Dermis blood vessel endothelial cell (primary cell): ENCODE measurements at regions not wholly inside any gene's neighbourhood (a gene's known extent, or its start where the extent isn't known, plus 50 kb on each side); places are given as distances from the start of the nearest gene placed in this dataset.
A peak's percentile ranks its signal among the peaks of the same experiment; 100 is the strongest.

ENCODE experiments used
- DNase-seq: peaks from one replicate; pipeline ENCODE4 v3.0.0; 2010

DNA sequence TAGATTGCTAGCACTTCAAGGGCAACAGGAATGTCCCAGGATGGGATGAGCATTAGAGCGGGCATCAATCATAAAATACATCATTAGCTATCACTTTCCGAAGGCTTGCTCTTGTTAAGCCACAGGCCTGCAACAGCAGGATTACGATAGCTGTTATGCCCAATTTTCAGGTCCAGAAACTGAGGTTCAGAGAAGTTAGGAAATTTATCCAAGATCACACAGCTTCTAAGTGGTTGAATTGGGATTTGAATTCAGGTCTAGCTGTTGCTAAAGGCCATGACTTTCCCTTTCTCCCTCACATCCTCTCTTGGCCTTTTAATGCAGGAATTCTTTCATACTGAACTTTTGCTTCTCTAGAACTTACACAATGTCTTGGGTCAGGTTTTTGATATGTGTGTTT is 119.4 kb upstream of the ERCC6L2 start:
- DNase-seq, result no peak

DNA sequence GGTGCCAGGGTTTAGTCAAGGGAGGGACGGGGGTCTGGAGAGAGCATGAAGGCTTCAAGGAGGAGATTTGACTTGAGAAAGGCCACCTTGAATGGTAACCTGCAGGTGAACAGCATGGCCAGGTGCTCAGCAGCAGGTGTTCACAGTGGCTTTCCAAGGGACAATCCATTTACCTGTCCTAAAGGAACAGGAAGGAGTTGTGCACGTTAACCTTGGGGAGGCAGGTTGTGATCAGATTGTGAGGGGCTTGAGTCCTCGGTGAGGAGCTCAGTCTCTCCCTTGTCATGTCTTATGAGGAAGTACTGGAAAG is 120.1 kb upstream of the ERCC6L2 start:
- no peak for DNase-seq

- DNase-seq, result no peak
Observed at GRCh38 chr9:95754533-95755420, 120.7 kb upstream of the ERCC6L2 start.

GRCh38 chr9:95753762-95754465 is 121.6 kb upstream of the ERCC6L2 start:
- DNase-seq, result peak; percentile 3

GRCh38 chr9:95752129-95752731 is 123.3 kb upstream of the ERCC6L2 start:
- DNase-seq, result peak; percentile 9

DNA sequence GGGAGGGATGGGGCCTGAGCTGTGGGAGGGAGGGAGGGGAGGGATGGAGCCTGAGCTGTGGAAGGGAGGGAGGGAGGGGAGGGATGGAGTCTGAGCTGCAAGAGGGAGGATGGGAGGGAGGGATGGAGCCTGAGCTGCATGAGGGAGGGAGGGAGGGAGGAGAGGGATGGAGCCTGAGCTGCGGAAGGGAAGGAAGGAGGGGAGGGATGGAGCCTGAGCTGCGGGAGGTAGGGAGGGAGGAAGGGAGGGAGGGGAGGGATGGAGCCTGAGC is 124.0 kb upstream of the ERCC6L2 start:
- no peak for DNase-seq

DNA sequence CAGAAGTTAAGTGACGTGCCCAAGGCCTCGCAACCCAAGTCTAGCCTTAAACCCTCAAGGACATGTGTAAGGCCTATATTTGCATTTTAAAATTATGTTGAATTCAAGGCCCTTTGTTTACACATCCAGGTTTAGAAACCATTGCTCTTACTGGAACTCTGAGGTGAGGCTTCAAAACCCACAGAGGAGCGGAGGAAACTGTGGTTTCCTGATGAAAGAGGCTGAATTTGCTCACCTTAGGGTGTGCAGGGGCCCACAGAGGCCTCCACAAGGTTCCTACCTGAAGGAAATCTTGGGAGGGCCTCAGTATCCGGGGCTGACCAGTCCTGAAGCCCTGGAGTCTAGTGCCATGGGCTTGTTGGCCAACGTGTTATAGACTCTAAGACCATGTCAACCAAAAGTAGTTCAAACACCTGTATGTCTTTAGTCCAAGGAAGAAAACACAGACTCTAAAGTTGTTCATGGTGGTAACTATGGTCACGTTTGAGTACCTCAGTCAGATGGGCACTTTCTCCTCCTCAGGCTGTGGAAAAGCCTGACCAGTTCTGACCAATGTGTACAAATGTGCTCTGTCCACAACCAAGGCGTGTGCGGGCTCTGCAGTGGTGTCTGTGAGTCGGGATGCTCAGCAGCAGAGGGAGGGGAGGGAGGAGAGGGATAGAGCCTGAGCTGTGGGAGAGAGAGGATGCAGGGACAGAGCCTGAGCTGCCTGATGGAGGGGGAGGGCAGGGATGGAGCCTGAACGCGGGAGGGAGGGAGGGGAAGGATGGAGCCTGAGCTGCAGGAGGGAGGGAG is 124.6 kb upstream of the ERCC6L2 start:
- no peak for DNase-seq

DNA sequence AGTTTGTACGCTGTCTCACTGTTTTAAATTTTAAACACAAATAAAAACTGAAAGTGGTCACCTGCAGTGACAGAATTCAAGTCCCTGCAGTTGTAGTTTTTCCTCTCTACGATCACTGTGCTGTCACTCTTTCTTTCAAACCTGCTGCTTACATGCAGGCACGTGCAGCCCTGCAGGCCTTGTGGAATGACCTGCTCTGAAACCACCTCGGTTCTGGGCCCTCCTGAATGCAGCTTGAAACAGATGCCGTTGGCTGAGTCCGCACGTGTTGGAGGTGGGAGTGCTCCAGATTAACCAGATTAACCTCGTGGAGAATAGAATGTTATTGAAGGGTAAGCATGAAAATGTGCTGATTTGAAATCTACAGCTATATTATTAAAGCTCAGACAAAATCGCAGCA is 126.0 kb upstream of the ERCC6L2 start:
- no peak for DNase-seq

DNA sequence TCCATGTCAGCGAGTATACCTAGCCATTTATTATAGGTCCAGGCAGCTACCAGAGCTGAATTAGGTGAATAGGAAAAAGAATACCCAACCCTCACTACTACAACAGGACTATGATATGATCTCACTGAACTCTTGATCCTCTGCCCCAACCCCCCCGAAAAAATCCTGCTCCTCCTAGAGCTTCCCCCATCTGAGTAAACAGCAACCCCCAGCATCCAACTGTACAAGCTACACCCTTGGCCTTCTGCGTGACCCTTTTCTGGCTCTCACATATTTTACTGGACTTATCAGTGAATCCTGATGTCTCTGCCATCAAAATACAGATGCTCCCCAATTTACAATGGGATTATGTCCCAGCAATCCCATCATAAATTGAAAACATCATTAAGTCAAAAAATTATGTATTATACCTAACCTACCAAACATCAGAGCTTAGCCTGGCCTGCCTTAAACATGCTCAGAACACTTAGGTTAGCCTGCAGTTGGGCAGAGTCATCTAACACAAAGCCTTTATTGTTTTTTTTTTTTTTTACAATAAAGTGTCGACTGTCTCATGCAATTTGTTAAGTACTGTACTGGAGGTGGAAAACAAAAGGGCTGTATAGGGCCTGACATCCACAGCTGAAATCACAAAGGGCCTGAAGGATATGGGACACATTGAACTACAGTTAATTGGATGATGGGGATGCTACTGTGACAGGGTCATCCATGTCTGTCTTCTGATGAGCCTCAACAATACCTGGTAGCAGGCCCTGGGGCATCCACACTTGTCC is 128.9 kb upstream of the ERCC6L2 start:
- no peak for DNase-seq

DNA sequence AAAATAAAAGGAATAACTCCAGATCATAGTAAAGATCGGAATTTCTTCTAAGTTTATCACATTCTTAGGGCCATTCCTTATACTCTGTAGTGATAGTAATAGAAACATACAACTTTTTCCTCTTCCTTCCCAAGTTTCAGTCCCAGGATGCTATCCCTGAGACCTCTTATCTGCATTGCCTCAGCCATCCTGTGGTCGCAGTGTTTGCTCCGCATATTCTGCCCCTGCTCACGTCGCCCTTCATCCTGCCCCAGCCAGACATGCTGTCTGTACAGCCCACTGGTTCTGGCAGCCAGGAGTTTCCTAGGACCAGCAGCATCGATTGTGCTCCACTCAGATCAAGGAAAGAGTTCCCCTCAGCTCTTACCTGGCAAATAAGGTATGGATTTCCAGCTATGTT is 132.7 kb upstream of the ERCC6L2 start:
- DNase-seq, result no peak

GRCh38 chr9:95741631-95742030 is 133.9 kb upstream of the ERCC6L2 start:
- no peak for DNase-seq

GRCh38 chr9:95740217-95741004 is 135.1 kb upstream of the ERCC6L2 start:
- no peak for DNase-seq

GRCh38 chr9:95738438-95738837 is 137.1 kb upstream of the ERCC6L2 start:
- DNase-seq, result no peak

DNA sequence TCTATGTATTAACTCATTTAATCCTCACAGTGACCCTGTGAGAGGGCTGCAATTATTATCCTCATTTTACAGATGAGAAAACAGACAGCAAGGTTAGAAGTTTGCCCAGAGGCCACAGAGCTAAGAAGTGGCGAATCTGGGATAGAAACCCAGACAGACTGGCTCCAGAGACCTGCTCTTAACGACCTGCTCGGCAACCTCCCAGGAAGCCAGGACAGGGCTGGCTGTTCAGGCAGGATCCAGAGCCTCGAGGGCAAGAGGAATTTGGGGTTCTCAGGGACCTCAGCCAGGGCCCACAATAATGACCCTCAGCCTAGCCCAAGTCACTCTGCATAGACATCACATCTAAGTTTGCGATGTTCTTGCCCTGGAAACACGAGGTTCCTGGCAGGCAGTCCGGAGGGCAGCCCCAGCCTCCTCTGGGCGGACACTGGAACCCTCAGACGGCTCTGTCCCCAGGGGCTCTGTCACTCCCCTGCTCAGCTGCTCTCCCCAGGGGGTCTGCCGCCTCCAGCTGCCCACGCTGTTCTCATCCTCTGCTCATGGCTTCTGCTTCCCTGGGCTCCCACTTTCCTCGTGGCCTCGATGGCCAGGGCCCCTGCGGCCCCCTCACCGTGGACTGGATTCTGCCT is 138.5 kb upstream of the ERCC6L2 start:
- DNase-seq, result no peak

DNA sequence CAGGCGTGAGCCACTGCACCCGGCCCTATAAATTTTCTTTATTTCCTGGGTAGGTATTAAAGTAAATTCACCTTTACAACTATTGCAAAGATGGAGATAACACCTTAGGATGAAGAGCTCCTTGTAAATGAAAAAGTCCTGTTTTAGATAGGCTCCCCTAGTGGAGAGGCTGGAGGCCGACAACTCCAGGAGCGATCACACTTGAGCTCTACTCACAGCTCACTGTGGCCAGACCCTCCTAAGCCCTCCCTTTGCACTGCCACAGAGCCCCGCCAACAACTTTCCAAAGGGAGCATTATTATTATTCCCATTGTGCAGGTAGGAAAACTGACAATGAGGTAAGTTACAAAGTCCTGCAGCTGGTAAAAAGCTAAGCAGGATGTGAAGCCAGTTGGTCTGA is 139.1 kb upstream of the ERCC6L2 start:
- peak; percentile 25 for DNase-seq

GRCh38 chr9:95735701-95736100 is 139.8 kb upstream of the ERCC6L2 start:
- DNase-seq, result no peak

DNA sequence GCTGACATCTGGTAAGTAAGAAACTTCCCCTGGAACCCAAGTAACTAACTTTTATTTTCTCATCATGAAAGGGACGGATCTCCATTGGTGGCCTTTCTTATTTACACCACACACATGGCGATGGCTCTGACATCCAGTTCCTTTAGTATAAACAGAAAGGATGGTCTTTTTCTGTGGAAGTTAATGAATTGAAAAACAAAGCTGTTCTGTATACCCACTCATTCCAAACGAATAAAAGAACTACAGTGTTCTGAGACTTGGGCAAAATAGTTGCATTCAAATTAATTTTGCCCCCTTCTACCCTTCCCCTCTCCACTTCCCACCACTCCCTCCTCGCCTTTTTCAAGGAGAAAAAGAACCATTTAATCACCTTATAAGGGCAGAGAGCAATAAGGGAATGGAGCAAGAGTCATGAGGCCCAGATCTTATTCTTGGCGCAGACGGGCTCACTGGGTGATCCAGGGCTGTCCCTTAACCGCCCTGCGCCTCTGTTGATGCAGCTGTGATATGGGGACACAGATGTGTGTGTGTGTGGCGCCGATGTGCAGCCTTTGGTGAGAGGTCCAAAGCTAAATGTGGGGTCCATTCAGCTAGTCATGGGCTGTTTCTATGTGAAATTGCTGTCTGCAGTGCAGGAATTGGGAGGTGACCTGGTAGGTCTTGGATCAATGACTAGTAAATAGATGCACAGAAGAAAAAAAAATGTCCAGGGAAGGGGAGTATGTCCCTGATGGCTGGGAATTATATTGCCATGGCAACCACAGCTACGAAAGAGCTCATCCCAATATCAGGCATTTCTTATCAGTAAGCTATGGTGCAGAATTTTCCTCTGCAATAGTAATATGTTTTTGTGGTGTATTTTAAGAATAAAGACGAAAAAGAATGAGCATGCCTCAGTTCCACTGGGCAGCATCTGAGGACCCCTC is 141.5 kb upstream of the ERCC6L2 start:
- no peak for DNase-seq

DNA sequence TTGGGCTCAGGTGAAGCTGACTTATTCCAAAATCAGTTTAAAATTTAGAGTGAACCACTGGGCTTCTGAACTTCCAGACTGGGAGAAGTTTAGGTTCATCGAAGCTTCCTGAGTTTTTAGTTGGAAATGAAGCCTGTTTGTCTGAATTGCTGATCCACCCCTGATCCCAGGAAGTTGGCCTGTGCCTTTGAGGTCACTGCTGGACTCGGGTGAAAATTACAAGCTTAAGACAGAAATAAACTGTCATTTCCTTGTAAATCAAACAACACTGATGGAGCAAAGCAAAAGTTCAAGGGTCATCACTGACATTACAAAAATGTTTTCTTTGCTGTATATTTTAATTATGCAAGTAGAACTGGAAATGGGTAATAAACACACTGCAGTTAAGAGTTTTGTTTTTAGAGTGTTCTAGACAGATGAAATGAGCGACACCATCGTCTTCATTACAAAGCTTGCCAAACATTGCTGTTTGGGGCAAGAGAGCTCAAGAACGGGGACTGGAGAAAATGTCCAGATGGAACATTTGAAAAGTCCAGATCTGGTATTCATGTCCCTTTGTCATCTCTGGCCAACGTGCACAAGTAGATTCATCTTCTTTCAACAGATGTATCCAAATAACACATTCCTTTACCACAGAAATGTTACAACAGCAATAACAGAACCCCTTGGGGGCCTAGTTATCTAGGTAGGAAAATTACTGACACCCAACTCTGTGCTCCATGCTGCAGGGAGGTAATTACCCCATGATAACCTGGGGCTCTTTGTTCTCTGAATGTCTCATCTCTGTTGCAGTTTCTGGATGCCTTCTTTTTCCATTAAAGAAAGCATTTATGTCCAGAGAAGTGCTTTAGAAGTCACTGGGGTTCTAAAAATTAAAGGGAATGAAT is 142.4 kb upstream of the ERCC6L2 start:
- DNase-seq, result no peak

GRCh38 chr9:95731876-95732275 is 143.6 kb upstream of the ERCC6L2 start:
- DNase-seq, result no peak
